ENCODE measurements at regions not wholly inside any gene's neighbourhood (a gene's known extent, or its start where the extent isn't known, plus 50 kb on each side); places are given as distances from the start of the nearest gene placed in this dataset.

- WGBS (ENCODE audit: insufficient coverage) = no CpG with 5 or more reads among the region's 2 CpGs
- Mint-ChIP-seq H3K27ac (no peak overlapping the region), H3K4me1 (no peaks in the 10 kb centered on the region), H3K4me3 (no peak overlapping the region), H3K9me3 (peaks cover 0 to 3% (median 0%) of the 10 kb centered on the region in 3 donors), H3K36me3 (no peaks in the 10 kb centered on the region), H3K27me3 (peaks cover 9 to 20% of the 10 kb centered on the region in 2 donors)
- Histone ChIP-seq H3K36me3 (ENCODE audit: control insufficient read depth in 2 of 2, extremely low read depth in 1 of 2, insufficient read depth in 1 of 2, low read length in 1 of 2) (no peaks in the 10 kb centered on the region), H3K27me3 (replicated peaks in 1 of 2; ENCODE audit: control insufficient read depth in 2 of 2, extremely low read depth in 1 of 2, insufficient read depth in 2 of 2, low read length in 1 of 2) (peaks cover 0 to 3% of the 10 kb centered on the region in 2 experiments), H3K27ac (ENCODE audit: low read length) (no peak overlapping the region), H3K4me1 (ENCODE audit: control insufficient read depth in 1 of 2, extremely low read depth in 1 of 2, insufficient read depth in 2 of 2, low read length in 2 of 2) (no peaks in the 10 kb centered on the region), H3K4me3 (ENCODE audit: control insufficient read depth in 1 of 2, extremely low read depth in 1 of 2, low read length in 1 of 2) (no peak overlapping the region), H3K9me3 (no peaks in the 10 kb centered on the region)
- DNase-seq (no peak), ATAC-seq (replicated peaks in 1 of 4) (no peak)
- ChIA-PET CTCF (no interaction called here), POLR2A (no interaction called here)
Measured at GRCh38 chr5:57663466-57663865, 180.9 kb upstream of the ACTBL2 start.

- Mint-ChIP-seq H3K36me3 (no peaks in the 10 kb centered on the region), H3K4me1 (no peaks in the 10 kb centered on the region), H3K27me3 (peaks cover 9 to 20% of the 10 kb centered on the region in 2 donors), H3K9me3 (peaks cover 0 to 3% (median 0%) of the 10 kb centered on the region in 3 donors), H3K4me3 (no peak overlapping the region), H3K27ac (no peak overlapping the region)
- no peaks in the 10 kb centered on the region for H3K4me1 ChIP-seq (ENCODE audit: control insufficient read depth in 1 of 2, extremely low read depth in 1 of 2, insufficient read depth in 2 of 2, low read length in 2 of 2)
- ATAC-seq (replicated peaks in 1 of 4) (no peak), DNase-seq (no peak)
- no peak overlapping the region for H3K27ac ChIP-seq (ENCODE audit: low read length)
- no peaks in the 10 kb centered on the region for H3K9me3 ChIP-seq
- no peak overlapping the region for H3K4me3 ChIP-seq (ENCODE audit: control insufficient read depth in 1 of 2, extremely low read depth in 1 of 2, low read length in 1 of 2)
- WGBS (ENCODE audit: insufficient coverage) = no CpG with 5 or more reads among the region's 4 CpGs
- ChIA-PET CTCF (interaction anchor here in 1 of 2 donors (0.6 kb wide), 1 partner anchor 13 kb away, joined by 3 read pairs; no protein-coding TSS in a partner anchor), POLR2A (no interaction called here)
- H3K27me3 ChIP-seq (replicated peaks in 1 of 2; ENCODE audit: control insufficient read depth in 2 of 2, extremely low read depth in 1 of 2, insufficient read depth in 2 of 2, low read length in 1 of 2) = peaks cover 0 to 3% of the 10 kb centered on the region in 2 experiments
- no peaks in the 10 kb centered on the region for H3K36me3 ChIP-seq (ENCODE audit: control insufficient read depth in 2 of 2, extremely low read depth in 1 of 2, insufficient read depth in 1 of 2, low read length in 1 of 2)
Measured at GRCh38 chr5:57662991-57663390, 180.4 kb upstream of the ACTBL2 start.

DNA sequence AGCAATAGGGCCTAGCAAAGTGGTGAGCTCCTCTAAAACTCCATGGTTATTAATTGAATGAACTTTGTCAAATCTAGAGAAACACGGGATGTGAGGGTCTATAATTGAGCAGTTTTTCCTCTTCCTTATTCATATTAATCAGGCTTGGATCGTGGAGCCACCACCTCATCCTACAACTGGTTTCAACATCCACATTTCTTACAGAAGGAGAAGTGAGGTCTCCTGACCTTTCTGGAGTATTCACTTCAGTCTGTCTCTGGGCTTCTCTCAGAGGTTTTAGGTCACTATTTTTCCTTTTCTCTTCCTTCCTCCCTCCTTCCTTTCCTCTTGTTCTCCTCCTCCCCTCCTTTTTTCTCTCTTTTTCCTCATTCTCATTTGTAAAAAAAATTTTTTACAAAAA lies 177.3 kb upstream of the ACTBL2 start:
- DNase-seq = no peak
- Mint-ChIP-seq H3K4me1 (no peaks in the 10 kb centered on the region), H3K27me3 (peaks cover 9 to 19% of the 10 kb centered on the region in 2 donors), H3K27ac (no peak overlapping the region), H3K36me3 (no peaks in the 10 kb centered on the region), H3K9me3 (peaks cover 0 to 3% (median 0%) of the 10 kb centered on the region in 3 donors), H3K4me3 (no peak overlapping the region)
- Histone ChIP-seq H3K27me3 (replicated peaks in 1 of 2; ENCODE audit: control insufficient read depth in 2 of 2, extremely low read depth in 1 of 2, insufficient read depth in 2 of 2, low read length in 1 of 2) (no peaks in the 10 kb centered on the region), H3K36me3 (ENCODE audit: control insufficient read depth in 2 of 2, extremely low read depth in 1 of 2, insufficient read depth in 1 of 2, low read length in 1 of 2) (no peaks in the 10 kb centered on the region), H3K9me3 (no peaks in the 10 kb centered on the region), H3K4me1 (ENCODE audit: control insufficient read depth in 1 of 2, extremely low read depth in 1 of 2, insufficient read depth in 2 of 2, low read length in 2 of 2) (no peaks in the 10 kb centered on the region), H3K27ac (ENCODE audit: low read length) (no peak overlapping the region), H3K4me3 (ENCODE audit: control insufficient read depth in 1 of 2, extremely low read depth in 1 of 2, low read length in 1 of 2) (no peak overlapping the region)
- CTCF ChIA-PET = no interaction called here
- POLR2A ChIA-PET = no interaction called here
- WGBS (ENCODE audit: insufficient coverage) = no CpG with 5 or more reads among the region's 2 CpGs
- no peak for ATAC-seq (replicated peaks in 1 of 4)

DNA sequence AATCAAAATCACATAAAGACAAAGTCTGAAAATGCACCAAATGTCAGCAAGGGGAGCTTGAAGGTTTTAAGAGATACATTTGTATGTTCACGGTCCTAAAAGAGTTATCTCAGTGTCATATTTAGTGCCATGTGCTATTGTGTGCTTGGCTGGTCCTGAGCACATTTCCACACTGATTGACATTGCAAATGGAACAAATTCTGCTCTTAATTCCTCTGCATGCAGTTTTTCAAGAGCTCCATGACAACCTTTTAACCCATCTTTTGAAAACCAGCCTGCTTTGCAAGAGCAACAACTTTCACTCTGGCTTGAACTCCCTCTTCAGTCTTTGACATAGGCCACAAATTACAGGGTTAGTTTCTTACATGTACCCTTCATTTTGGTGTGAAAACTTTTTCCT lies 175.4 kb upstream of the ACTBL2 start:
- POLR2A ChIA-PET = interaction anchor here (0.6 to 0.7 kb wide), 2 partner anchors 16 to 602 kb away, joined by 4 to 5 read pairs; no protein-coding TSS in a partner anchor
- ATAC-seq (replicated peaks in 1 of 4) (no peak), DNase-seq (no peak)
- Histone ChIP-seq H3K27ac (ENCODE audit: low read length) (no peak overlapping the region), H3K27me3 (replicated peaks in 1 of 2; ENCODE audit: control insufficient read depth in 2 of 2, extremely low read depth in 1 of 2, insufficient read depth in 2 of 2, low read length in 1 of 2) (no peaks in the 10 kb centered on the region), H3K9me3 (no peaks in the 10 kb centered on the region), H3K36me3 (ENCODE audit: control insufficient read depth in 2 of 2, extremely low read depth in 1 of 2, insufficient read depth in 1 of 2, low read length in 1 of 2) (no peaks in the 10 kb centered on the region), H3K4me3 (ENCODE audit: control insufficient read depth in 1 of 2, extremely low read depth in 1 of 2, low read length in 1 of 2) (no peak overlapping the region), H3K4me1 (ENCODE audit: control insufficient read depth in 1 of 2, extremely low read depth in 1 of 2, insufficient read depth in 2 of 2, low read length in 2 of 2) (no peaks in the 10 kb centered on the region)
- Mint-ChIP-seq H3K4me1 (no peaks in the 10 kb centered on the region), H3K36me3 (no peaks in the 10 kb centered on the region), H3K27me3 (peaks cover 7 to 13% of the 10 kb centered on the region in 2 donors), H3K9me3 (peaks cover 0 to 3% (median 0%) of the 10 kb centered on the region in 3 donors), H3K27ac (no peak overlapping the region), H3K4me3 (no peak overlapping the region)
- CTCF ChIA-PET = interaction anchor here in 1 of 2 donors (0.5 kb wide), 1 partner anchor 56 kb away, joined by 5 read pairs; no protein-coding TSS in a partner anchor
- WGBS (ENCODE audit: insufficient coverage) = 63% methylated on average over 1 of the region's 1 CpG

- CTCF ChIA-PET = no interaction called here
- H3K27ac ChIP-seq (ENCODE audit: low read length) = no peak overlapping the region
- no peak overlapping the region for H3K4me3 Mint-ChIP-seq
- no peaks in the 10 kb centered on the region for H3K36me3 Mint-ChIP-seq
- H3K9me3 ChIP-seq = no peaks in the 10 kb centered on the region
- H3K4me3 ChIP-seq (ENCODE audit: control insufficient read depth in 1 of 2, extremely low read depth in 1 of 2, low read length in 1 of 2) = no peak overlapping the region
- WGBS (ENCODE audit: insufficient coverage) = 91% methylated on average over 3 of the region's 4 CpGs
- ATAC-seq (replicated peaks in 1 of 4) (no peak), DNase-seq (no peak)
- no peaks in the 10 kb centered on the region for H3K27me3 ChIP-seq (replicated peaks in 1 of 2; ENCODE audit: control insufficient read depth in 2 of 2, extremely low read depth in 1 of 2, insufficient read depth in 2 of 2, low read length in 1 of 2)
- H3K36me3 ChIP-seq (ENCODE audit: control insufficient read depth in 2 of 2, extremely low read depth in 1 of 2, insufficient read depth in 1 of 2, low read length in 1 of 2) = no peaks in the 10 kb centered on the region
- no peaks in the 10 kb centered on the region for H3K4me1 Mint-ChIP-seq
- H3K9me3 Mint-ChIP-seq = peaks cover 0 to 3% (median 0%) of the 10 kb centered on the region in 3 donors
- POLR2A ChIA-PET = no interaction called here
- no peak overlapping the region for H3K27ac Mint-ChIP-seq
- no peaks in the 10 kb centered on the region for H3K4me1 ChIP-seq (ENCODE audit: control insufficient read depth in 1 of 2, extremely low read depth in 1 of 2, insufficient read depth in 2 of 2, low read length in 2 of 2)
- H3K27me3 Mint-ChIP-seq = peaks cover 6 to 8% of the 10 kb centered on the region in 2 donors
Measured at GRCh38 chr5:57655228-57655627, 172.6 kb upstream of the ACTBL2 start.

- no peak for ATAC-seq (replicated peaks in 1 of 4)
- WGBS (ENCODE audit: insufficient coverage) = 80% methylated on average over 2 of the region's 3 CpGs
- no peaks in the 10 kb centered on the region for H3K36me3 ChIP-seq (ENCODE audit: control insufficient read depth in 2 of 2, extremely low read depth in 1 of 2, insufficient read depth in 1 of 2, low read length in 1 of 2)
- ChIA-PET POLR2A (no interaction called here), CTCF (no interaction called here)
- Mint-ChIP-seq H3K9me3 (peaks cover 0 to 3% (median 2%) of the 10 kb centered on the region in 3 donors), H3K4me3 (no peak overlapping the region), H3K4me1 (no peaks in the 10 kb centered on the region), H3K27me3 (peaks cover 7 to 9% of the 10 kb centered on the region in 2 donors), H3K27ac (no peak overlapping the region), H3K36me3 (no peaks in the 10 kb centered on the region)
- no peak overlapping the region for H3K4me3 ChIP-seq (ENCODE audit: control insufficient read depth in 1 of 2, extremely low read depth in 1 of 2, low read length in 1 of 2)
- H3K27ac ChIP-seq (ENCODE audit: low read length) = no peak overlapping the region
- H3K27me3 ChIP-seq (replicated peaks in 1 of 2; ENCODE audit: control insufficient read depth in 2 of 2, extremely low read depth in 1 of 2, insufficient read depth in 2 of 2, low read length in 1 of 2) = no peaks in the 10 kb centered on the region
- no peak for DNase-seq
- H3K4me1 ChIP-seq (ENCODE audit: control insufficient read depth in 1 of 2, extremely low read depth in 1 of 2, insufficient read depth in 2 of 2, low read length in 2 of 2) = no peaks in the 10 kb centered on the region
- no peaks in the 10 kb centered on the region for H3K9me3 ChIP-seq
Measured at GRCh38 chr5:57653636-57654290, 171.2 kb upstream of the ACTBL2 start.
